ENCODE measurements at regions not wholly inside any gene's neighbourhood (a gene's known extent, or its start where the extent isn't known, plus 50 kb on each side); places are given as distances from the start of the nearest gene placed in this dataset.

DNA sequence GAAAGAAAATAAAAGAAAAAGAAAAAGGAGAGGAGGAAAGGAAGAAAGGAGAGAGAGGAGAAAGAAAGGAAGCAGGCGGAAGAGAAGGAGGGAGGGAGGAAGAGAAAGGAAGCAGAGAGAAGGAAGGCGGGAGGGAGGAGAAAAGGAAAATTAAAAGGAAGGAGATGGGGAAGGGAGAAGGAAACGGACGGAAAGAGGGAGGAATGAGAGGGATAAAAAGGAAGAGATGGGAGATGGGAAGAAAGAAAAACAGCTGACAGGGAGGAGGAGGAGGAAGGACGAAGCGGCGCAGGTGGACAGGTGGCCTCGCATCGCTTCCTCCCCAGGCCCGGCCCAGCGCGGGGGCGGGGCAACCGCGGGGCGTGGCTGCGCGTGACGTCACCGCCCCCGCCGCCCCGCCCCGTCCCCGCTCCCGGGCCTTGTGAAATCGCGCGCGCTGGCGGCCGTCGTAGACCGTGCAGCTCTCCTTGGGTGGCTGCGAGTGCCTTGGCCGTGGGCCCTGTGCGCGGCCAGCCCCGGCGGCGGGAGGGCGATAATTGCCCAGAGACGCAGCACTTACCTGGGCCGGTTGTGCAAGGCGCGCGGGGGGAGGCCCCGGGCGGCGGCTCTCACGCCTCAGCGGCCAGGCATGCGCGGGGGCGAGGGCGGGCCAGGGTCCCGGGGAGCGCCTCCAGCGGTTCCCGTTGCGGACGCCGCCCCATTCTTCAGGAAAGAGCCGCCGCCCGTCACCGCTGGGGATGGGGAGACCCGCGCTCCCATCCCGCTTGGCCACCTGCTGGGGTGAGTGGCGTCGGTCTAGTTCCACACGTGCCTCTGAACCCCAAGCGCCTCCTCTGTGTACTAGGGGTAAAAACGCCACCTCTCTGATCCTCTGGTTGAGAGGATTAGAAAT lies 49.6 kb upstream of the FOXE1 start:
- TF ChIP-seq, protein P1, sequence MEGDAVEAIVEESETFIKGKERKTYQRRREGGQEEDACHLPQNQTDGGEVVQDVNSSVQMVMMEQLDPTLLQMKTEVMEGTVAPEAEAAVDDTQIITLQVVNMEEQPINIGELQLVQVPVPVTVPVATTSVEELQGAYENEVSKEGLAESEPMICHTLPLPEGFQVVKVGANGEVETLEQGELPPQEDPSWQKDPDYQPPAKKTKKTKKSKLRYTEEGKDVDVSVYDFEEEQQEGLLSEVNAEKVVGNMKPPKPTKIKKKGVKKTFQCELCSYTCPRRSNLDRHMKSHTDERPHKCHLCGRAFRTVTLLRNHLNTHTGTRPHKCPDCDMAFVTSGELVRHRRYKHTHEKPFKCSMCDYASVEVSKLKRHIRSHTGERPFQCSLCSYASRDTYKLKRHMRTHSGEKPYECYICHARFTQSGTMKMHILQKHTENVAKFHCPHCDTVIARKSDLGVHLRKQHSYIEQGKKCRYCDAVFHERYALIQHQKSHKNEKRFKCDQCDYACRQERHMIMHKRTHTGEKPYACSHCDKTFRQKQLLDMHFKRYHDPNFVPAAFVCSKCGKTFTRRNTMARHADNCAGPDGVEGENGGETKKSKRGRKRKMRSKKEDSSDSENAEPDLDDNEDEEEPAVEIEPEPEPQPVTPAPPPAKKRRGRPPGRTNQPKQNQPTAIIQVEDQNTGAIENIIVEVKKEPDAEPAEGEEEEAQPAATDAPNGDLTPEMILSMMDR (conservative IDR thresholded peaks at IDR 0.05 in 1 of 2, IDR thresholded peaks at IDR 0.05 in 1 of 2; ENCODE audit: extremely low read depth in 1 of 2, insufficient read depth in 1 of 2, low read depth in 1 of 2, low read length in 2 of 2): no peak
- no peak for TF ChIP-seq EZH2 (IDR thresholded peaks at IDR 0.05; ENCODE audit: borderline replicate concordance, low read length)
